IMR-90 (cell line): ENCODE measurements at regions not wholly inside any gene's neighbourhood (a gene's known extent, or its start where the extent isn't known, plus 50 kb on each side); places are given as distances from the start of the nearest gene placed in this dataset.

Experiments used
- ATAC-seq: fragments of 200-7000 bp; cut with Tn5 transposase; 2 replicates; pipeline ENCODE4 v1.9.1; 2020; ENCODE audit warnings: low read depth, mild to moderate bottlenecking, moderate library complexity
- BruUV-seq: library from RNA; stranded (reverse); fragments of 400-500 nt; replicated peaks from 2 replicates; lab custom pipeline; 2021; lab: Mats Ljungman, UMichigan
- CTCF ChIA-PET: fragments of 300-600 bp; formaldehyde crosslinking; extraction: SDS; loops from one replicate; lab custom pipeline; 2021; ENCODE audit warnings: antibody characterized with exemption; lab: Yijun Ruan, JAX
- POLR2A ChIA-PET: fragments of 300-600 bp; sonication (Branson Sonifier 250); formaldehyde crosslinking; loops from one replicate; lab custom pipeline; 2022; ENCODE audit warnings: antibody characterized with exemption; ENCODE audit not compliant: unreplicated experiment; lab: Charles Lee
- DNase-seq: peaks from one replicate; pipeline ENCODE4 v3.0.0; 2013
- H2AFZ ChIP-seq: replicated peaks from 2 replicates; pipeline ENCODE3; 2013; ENCODE audit warnings: low read length, mild to moderate bottlenecking; ENCODE audit not compliant: poor library complexity
- H2AK5ac ChIP-seq: 2 replicates; pipeline ENCODE4 v1.6.1; 2013; ENCODE audit warnings: low read depth, low read length, inconsistent platforms
- H2AK9ac ChIP-seq: replicated peaks from 2 replicates; pipeline ENCODE3; 2013; ENCODE audit warnings: mild to moderate bottlenecking, low read depth, low read length, moderate library complexity; ENCODE audit not compliant: poor library complexity
- H2BK120ac ChIP-seq: 2 replicates; pipeline ENCODE4 v1.6.1; 2013; ENCODE audit warnings: low read depth, low read length, inconsistent platforms
- H2BK15ac ChIP-seq: 3 replicates; pipeline ENCODE4 v1.6.1; 2013; ENCODE audit warnings: low read depth, low read length, inconsistent platforms
- H2BK20ac ChIP-seq: 2 replicates; pipeline ENCODE4 v1.6.1; 2013; ENCODE audit warnings: low read depth, mild to moderate bottlenecking, inconsistent platforms, low read length, moderate library complexity
- H2BK5ac ChIP-seq: 2 replicates; pipeline ENCODE4 v1.6.1; 2013; ENCODE audit warnings: mild to moderate bottlenecking, low read depth, low read length, inconsistent platforms; ENCODE audit not compliant: poor library complexity, severe bottlenecking
- H3K14ac ChIP-seq: replicated peaks from 2 replicates; pipeline ENCODE4 v1.6.1; 2013; ENCODE audit warnings: low read depth, low read length, inconsistent platforms
- H3K18ac ChIP-seq: 2 replicates; pipeline ENCODE4 v1.6.1; 2013; ENCODE audit warnings: low read depth, low read length, control low read depth
- H3K23ac ChIP-seq: 2 replicates; pipeline ENCODE4 v1.6.1; 2013; ENCODE audit warnings: low read depth, low read length, inconsistent platforms
- H3K27ac ChIP-seq: 2 replicates; pipeline ENCODE4 v1.5.1; 2013; ENCODE audit warnings: mild to moderate bottlenecking, control low read depth, low read length; ENCODE audit not compliant: insufficient read depth
- H3K27me3 ChIP-seq: 2 replicates; pipeline ENCODE4 v1.6.1; 2013; ENCODE audit warnings: low read length; ENCODE audit not compliant: control insufficient read depth, insufficient read depth
- H3K36me3 ChIP-seq: 2 replicates; pipeline ENCODE4 v1.6.1; 2013; ENCODE audit warnings: low read length, mixed read lengths; ENCODE audit not compliant: control insufficient read depth, insufficient read depth
- H3K4ac ChIP-seq: 2 replicates; pipeline ENCODE4 v1.6.1; 2013; ENCODE audit warnings: low read depth, low read length, inconsistent platforms
- H3K4me1 ChIP-seq: 2 replicates; pipeline ENCODE4 v1.6.1; 2013; ENCODE audit warnings: low read length, mixed read lengths; ENCODE audit not compliant: control insufficient read depth, insufficient read depth
- H3K4me2 ChIP-seq: 2 replicates; pipeline ENCODE4 v1.6.1; 2013; ENCODE audit warnings: low read depth, mild to moderate bottlenecking, control low read depth, low read length, moderate library complexity
- H3K4me3 ChIP-seq: 2 replicates; pipeline ENCODE4 v1.5.1; 2013; ENCODE audit warnings: low read depth, mild to moderate bottlenecking, control low read depth, low read length, moderate library complexity; ENCODE audit not compliant: insufficient read depth
- H3K56ac ChIP-seq: 2 replicates; pipeline ENCODE4 v1.6.1; 2013; ENCODE audit warnings: low read length, inconsistent platforms; ENCODE audit not compliant: insufficient read depth; ENCODE audit errors: extremely low read depth
- H3K79me1 ChIP-seq, 2 experiments: 2 replicates each; pipeline ENCODE4 v1.6.1; 2013; ENCODE audit warnings: low read length in 2 of 2, inconsistent platforms in 1 of 2, low read depth in 1 of 2
- H3K9ac ChIP-seq: 2 replicates; pipeline ENCODE4 v1.6.1; 2013; ENCODE audit warnings: low read depth, low read length, control low read depth
- H3K9me1 ChIP-seq: 2 replicates; pipeline ENCODE4 v1.6.1; 2013; ENCODE audit warnings: low read length, inconsistent platforms; ENCODE audit not compliant: insufficient read depth
- H3K9me3 ChIP-seq: 2 replicates; pipeline ENCODE4 v1.6.1; 2013; ENCODE audit warnings: low read length; ENCODE audit not compliant: control insufficient read depth, insufficient read depth
- H4K20me1 ChIP-seq: 2 replicates; pipeline ENCODE4 v1.6.1; 2013; ENCODE audit warnings: low read length, inconsistent platforms; ENCODE audit not compliant: insufficient read depth
- H4K5ac ChIP-seq: 2 replicates; pipeline ENCODE4 v1.6.1; 2013; ENCODE audit warnings: mild to moderate bottlenecking, low read depth, low read length, control low read depth
- H4K8ac ChIP-seq, 2 experiments: 2 replicates each; pipeline ENCODE4 v1.6.1; 2013; ENCODE audit warnings: low read depth in 2 of 2, low read length in 2 of 2, control low read depth in 1 of 2, inconsistent platforms in 1 of 2
- H4K91ac ChIP-seq: 2 replicates; pipeline ENCODE4 v1.6.1; 2013; ENCODE audit warnings: low read depth, low read length, inconsistent platforms; ENCODE audit not compliant: insufficient read depth
- BHLHE40 ChIP-seq: fragments of 150-350 bp; IDR thresholded peaks from 2 replicates; pipeline ENCODE4 v1.6.1; 2016; ENCODE audit warnings: mild to moderate bottlenecking, low read depth, low read length
- CEBPB ChIP-seq: IDR thresholded peaks from 2 replicates; pipeline ENCODE4 v1.6.1; 2012; ENCODE audit warnings: low read depth, low read length, improper control_type of control experiment
- CHD1 ChIP-seq: IDR thresholded peaks from 2 replicates; pipeline ENCODE4 v1.6.1; 2012; ENCODE audit warnings: low read depth, low read length, improper control_type of control experiment
- FOS ChIP-seq: fragments of 150-350 bp; IDR thresholded peaks from 2 replicates; pipeline ENCODE4 v1.6.1; 2016; ENCODE audit warnings: low read depth, low read length
- NFE2L2 ChIP-seq: fragments of 150-350 bp; IDR thresholded peaks from 2 replicates; pipeline ENCODE4 v1.6.1; 2016; ENCODE audit warnings: low read depth, mild to moderate bottlenecking, low read length
- USF2 ChIP-seq: fragments of 150-350 bp; IDR thresholded peaks from 2 replicates; pipeline ENCODE4 v1.6.1; 2017; ENCODE audit warnings: mild to moderate bottlenecking, antibody characterized with exemption, low read length, low read depth
- WGBS, 2 experiments: methylation state at CpG; one replicate each; pipeline versions ENCODE4 v1.1.5 to v1.1.7; 2013; ENCODE audit warnings: missing lambda C conversion rate in 2 of 2; ENCODE audit not compliant: insufficient read length in 1 of 2; ENCODE audit errors: extremely low coverage in 2 of 2; 5-methylcytosine and 5-hydroxymethylcytosine counted together
- dilution Hi-C: fragments of 300-500 bp; cut with HindIII; formaldehyde crosslinking; loops from one replicate; pipeline ENCODE4 v1.14.3; 2018; ENCODE audit warnings: low sequenced_read_pairs; ENCODE audit not compliant: unreplicated experiment
- in situ Hi-C: fragments of 300-500 bp; cut with MboI; formaldehyde crosslinking; loops from 3 replicates; pipeline ENCODE4 v1.14.3; 2019; ENCODE audit warnings: low sequenced_read_pairs, inconsistent platforms, mixed read lengths
- intact Hi-C: fragments of 100-400 bp; cut with micrococcal nuclease; formaldehyde crosslinking; loops from 2 replicates; pipeline ENCODE4 v1.10.0; 2022

GRCh38 chr2:51866361-51866760 lies 834.4 kb upstream of the NRXN1 start:
- intact Hi-C loops (no loop called here), dilution Hi-C loops (no loop called here), in situ Hi-C loops (no loop called here)
- no peak overlapping the region for H3K9ac ChIP-seq
- H3K4me2 ChIP-seq, result peak overlapping the region; percentile 72; the same call in 1 of the 2 replicates
- H2BK120ac ChIP-seq, result no peak overlapping the region
- no peak overlapping the region for H3K18ac ChIP-seq
- no peaks in the 10 kb centered on the region for H3K9me1 ChIP-seq
- H3K23ac ChIP-seq, result no peak overlapping the region
- no peaks in the 10 kb centered on the region for H3K9me3 ChIP-seq
- no peak overlapping the region for H3K56ac ChIP-seq
- peak overlapping the region; percentile 25 for H2BK5ac ChIP-seq
- peak; percentile 49 for ATAC-seq
- BruUV-seq, result no TSS peak
- no peak overlapping the region for H4K91ac ChIP-seq
- H2AFZ ChIP-seq, result no peak overlapping the region
- no CpG with 5 or more reads among the region's 2 CpGs for WGBS, 2 experiments
- POLR2A ChIA-PET, result no interaction called here
- no peaks in the 10 kb centered on the region for H3K27me3 ChIP-seq
- no peak for TF ChIP-seq BHLHE40
- TF ChIP-seq FOS, result peak; percentile 44; the same call in 1 of the 2 replicates
- no peak for TF ChIP-seq CHD1
- TF ChIP-seq NFE2L2, result no peak
- TF ChIP-seq USF2, result no peak
- peak; percentile 85 for TF ChIP-seq CEBPB
- H4K8ac ChIP-seq, result no peak overlapping the region
- no peaks in the 10 kb centered on the region for H3K79me1 ChIP-seq
- H2AK5ac ChIP-seq, result no peak overlapping the region
- peak overlapping the region; percentile 48; the same call in 1 of the 2 replicates for H4K5ac ChIP-seq
- no peak overlapping the region for H2BK20ac ChIP-seq
- no peak overlapping the region for H3K27ac ChIP-seq
- no peak overlapping the region for H3K14ac ChIP-seq
- no peak overlapping the region for H3K4ac ChIP-seq
- peaks cover 2% of the 10 kb centered on the region; the same call in 1 of the 2 replicates for H3K4me1 ChIP-seq
- no peak overlapping the region for H2AK9ac ChIP-seq
- no peak overlapping the region for H2BK15ac ChIP-seq
- DNase-seq, result peak; percentile 85
- H3K4me3 ChIP-seq, result no peak overlapping the region
- no peaks in the 10 kb centered on the region for H4K20me1 ChIP-seq
- CTCF ChIA-PET, result interaction anchor here (0.6 kb wide), 1 partner anchor 1069 kb away, joined by 3 read pairs; no protein-coding TSS in a partner anchor
- no peaks in the 10 kb centered on the region for H3K36me3 ChIP-seq
